ENCODE measurements at regions not wholly inside any gene's neighbourhood (a gene's known extent, or its start where the extent isn't known, plus 50 kb on each side); places are given as distances from the start of the nearest gene placed in this dataset.

GRCh38 chr5:101894985-101895384, 401.1 kb downstream of the SLCO4C1 start:
- Histone ChIP-seq H2AFZ (ENCODE audit: low read length) (no peak overlapping the region), H4K20me1 (ENCODE audit: insufficient read depth, low read length, poor library complexity, severe bottlenecking) (no peaks in the 10 kb centered on the region), H3K9me2 (replicated peaks; ENCODE audit: low read depth, low read length) (no peaks in the 10 kb centered on the region), H3K9me3 (ENCODE audit: insufficient read depth, low read depth, low read length) (no peaks in the 10 kb centered on the region), H3K27me3 (ENCODE audit: insufficient read depth, low read length, poor library complexity, severe bottlenecking) (no peaks in the 10 kb centered on the region), H3F3A (ENCODE audit: low read depth) (no peaks in the 10 kb centered on the region), H3K9ac (ENCODE audit: low read depth, low read length, poor library complexity, severe bottlenecking) (no peak overlapping the region), H3K4me3 (ENCODE audit: low read length, poor library complexity, severe bottlenecking) (no peak overlapping the region), H3K4me1 (ENCODE audit: insufficient read depth, low read length, poor library complexity, severe bottlenecking) (peaks cover 4% of the 10 kb centered on the region), H3K79me2 (ENCODE audit: insufficient read depth, low read length) (no peaks in the 10 kb centered on the region), H3K4me2 (ENCODE audit: low read depth, low read length, poor library complexity, severe bottlenecking) (no peak overlapping the region), H3K36me3 (ENCODE audit: insufficient read depth, low read length) (no peaks in the 10 kb centered on the region)
- TF ChIP-seq EZH2phosphoT487 (IDR thresholded peaks at IDR 0.05; ENCODE audit: borderline replicate concordance) (no peak), CTCF (conservative IDR thresholded peaks at IDR 0.05; ENCODE audit: low read length) (no peak)

- H3K9ac ChIP-seq (ENCODE audit: low read depth, low read length, poor library complexity, severe bottlenecking): no peak overlapping the region
- TF ChIP-seq EZH2phosphoT487 (IDR thresholded peaks at IDR 0.05; ENCODE audit: borderline replicate concordance) (no peak), CTCF (conservative IDR thresholded peaks at IDR 0.05; ENCODE audit: low read length) (no peak)
- H3F3A ChIP-seq (ENCODE audit: low read depth): no peaks in the 10 kb centered on the region
These were observed 417.9 kb downstream of the SLCO4C1 start for GRCh38 chr5:101878190-101878589.

GRCh38 chr5:101877451-101877850, 418.6 kb downstream of the SLCO4C1 start:
- no peaks in the 10 kb centered on the region for H3K9me2 ChIP-seq (replicated peaks; ENCODE audit: low read depth, low read length)
- no peak overlapping the region for H3K9ac ChIP-seq (ENCODE audit: low read depth, low read length, poor library complexity, severe bottlenecking)
- H3K4me2 ChIP-seq (ENCODE audit: low read depth, low read length, poor library complexity, severe bottlenecking): no peak overlapping the region
- TF ChIP-seq EZH2phosphoT487 (IDR thresholded peaks at IDR 0.05; ENCODE audit: borderline replicate concordance) (no peak), CTCF (conservative IDR thresholded peaks at IDR 0.05; ENCODE audit: low read length) (no peak)
- H2AFZ ChIP-seq (ENCODE audit: low read length): no peak overlapping the region
- no peaks in the 10 kb centered on the region for H3K79me2 ChIP-seq (ENCODE audit: insufficient read depth, low read length)
- H3K36me3 ChIP-seq (ENCODE audit: insufficient read depth, low read length): no peaks in the 10 kb centered on the region
- peaks cover 2% of the 10 kb centered on the region for H3K4me1 ChIP-seq (ENCODE audit: insufficient read depth, low read length, poor library complexity, severe bottlenecking)
- no peaks in the 10 kb centered on the region for H4K20me1 ChIP-seq (ENCODE audit: insufficient read depth, low read length, poor library complexity, severe bottlenecking)
- no peaks in the 10 kb centered on the region for H3F3A ChIP-seq (ENCODE audit: low read depth)
- no peak overlapping the region for H3K4me3 ChIP-seq (ENCODE audit: low read length, poor library complexity, severe bottlenecking)
- H3K27me3 ChIP-seq (ENCODE audit: insufficient read depth, low read length, poor library complexity, severe bottlenecking): no peaks in the 10 kb centered on the region
- no peaks in the 10 kb centered on the region for H3K9me3 ChIP-seq (ENCODE audit: insufficient read depth, low read depth, low read length)

More at GRCh38 chr5:101878190-101878589, 417.9 kb downstream of the SLCO4C1 start:
- Histone ChIP-seq H3K36me3 (ENCODE audit: insufficient read depth, low read length) (no peaks in the 10 kb centered on the region), H3K27me3 (ENCODE audit: insufficient read depth, low read length, poor library complexity, severe bottlenecking) (no peaks in the 10 kb centered on the region), H3K4me2 (ENCODE audit: low read depth, low read length, poor library complexity, severe bottlenecking) (no peak overlapping the region), H3K4me3 (ENCODE audit: low read length, poor library complexity, severe bottlenecking) (no peak overlapping the region), H2AFZ (ENCODE audit: low read length) (no peak overlapping the region), H4K20me1 (ENCODE audit: insufficient read depth, low read length, poor library complexity, severe bottlenecking) (no peaks in the 10 kb centered on the region), H3K4me1 (ENCODE audit: insufficient read depth, low read length, poor library complexity, severe bottlenecking) (peaks cover 2% of the 10 kb centered on the region), H3K9me2 (replicated peaks; ENCODE audit: low read depth, low read length) (no peaks in the 10 kb centered on the region), H3K79me2 (ENCODE audit: insufficient read depth, low read length) (no peaks in the 10 kb centered on the region), H3K9me3 (ENCODE audit: insufficient read depth, low read depth, low read length) (no peaks in the 10 kb centered on the region)
